Astrocyte (in vitro differentiated cells and primary cell): ENCODE measurements at regions not wholly inside any gene's neighbourhood (a gene's known extent, or its start where the extent isn't known, plus 50 kb on each side); places are given as distances from the start of the nearest gene placed in this dataset.

ENCODE experiments used
- DNase-seq: peaks from one replicate; pipeline ENCODE4 v3.0.0-alpha.2; 2010; ENCODE audit warnings: low read depth
- FAIRE-seq: peaks from 2 replicates; lab custom pipeline; 2011; peaks lifted over from hg19 to GRCh38; lab: Jason Lieb, UNC
- H2AFZ ChIP-seq: 2 replicates; pipeline ENCODE4 v1.6.0; 2012; ENCODE audit warnings: low read depth, low read length, inconsistent platforms
- H3K27ac ChIP-seq: 2 replicates; pipeline ENCODE4 v1.5.1; 2011; ENCODE audit warnings: low read depth, low read length, inconsistent platforms
- H3K27me3 ChIP-seq: 2 replicates; pipeline ENCODE4 v1.6.0; 2011; ENCODE audit warnings: low read length, inconsistent platforms; ENCODE audit not compliant: insufficient read depth
- H3K36me3 ChIP-seq: 2 replicates; pipeline ENCODE4 v1.5.1; 2011; ENCODE audit warnings: low read length, inconsistent platforms; ENCODE audit not compliant: insufficient read depth
- H3K4me1 ChIP-seq: 2 replicates; pipeline ENCODE4 v1.5.1; 2011; ENCODE audit warnings: low read length, inconsistent platforms; ENCODE audit not compliant: insufficient read depth
- H3K4me2 ChIP-seq: 2 replicates; pipeline ENCODE4 v1.6.0; 2012; ENCODE audit warnings: low read length, inconsistent platforms
- H3K4me3 ChIP-seq: 2 replicates; pipeline ENCODE4 v1.5.1; 2011; ENCODE audit warnings: low read depth, mild to moderate bottlenecking, low read length, inconsistent platforms; ENCODE audit not compliant: insufficient read depth
- H3K79me2 ChIP-seq: 2 replicates; pipeline ENCODE4 v1.6.0; 2012; ENCODE audit warnings: mild to moderate bottlenecking, low read length, inconsistent platforms; ENCODE audit not compliant: insufficient read depth
- H3K9ac ChIP-seq: 2 replicates; pipeline ENCODE4 v1.6.0; 2012; ENCODE audit warnings: mild to moderate bottlenecking, low read length, inconsistent platforms
- H3K9me3 ChIP-seq: 2 replicates; pipeline ENCODE4 v1.5.1; 2012; ENCODE audit warnings: low read depth, mild to moderate bottlenecking, low read length, inconsistent platforms; ENCODE audit not compliant: insufficient read depth
- H4K20me1 ChIP-seq: 2 replicates; pipeline ENCODE4 v1.6.0; 2012; ENCODE audit warnings: low read length, inconsistent platforms; ENCODE audit not compliant: insufficient read depth
- H3K27ac Mint-ChIP-seq: one replicate; pipeline ENCODE4 v1.8.0; 2021; ENCODE audit warnings: mild to moderate bottlenecking, mixed read lengths; ENCODE audit not compliant: unreplicated experiment
- H3K27me3 Mint-ChIP-seq: one replicate; pipeline ENCODE4 v1.8.0; 2021; ENCODE audit warnings: low read depth, mixed read lengths; ENCODE audit not compliant: unreplicated experiment
- H3K36me3 Mint-ChIP-seq: one replicate; pipeline ENCODE4 v1.8.0; 2021; ENCODE audit warnings: low read depth, mixed read lengths; ENCODE audit not compliant: unreplicated experiment
- H3K4me1 Mint-ChIP-seq: one replicate; pipeline ENCODE4 v1.8.0; 2021; ENCODE audit warnings: low read depth, mixed read lengths; ENCODE audit not compliant: unreplicated experiment
- H3K4me3 Mint-ChIP-seq: one replicate; pipeline ENCODE4 v1.8.0; 2021; ENCODE audit warnings: mild to moderate bottlenecking, moderate library complexity, mixed read lengths; ENCODE audit not compliant: unreplicated experiment
- H3K9me3 Mint-ChIP-seq: one replicate; pipeline ENCODE4 v1.8.0; 2021; ENCODE audit warnings: mild to moderate bottlenecking, mixed read lengths; ENCODE audit not compliant: unreplicated experiment
- EZH2 ChIP-seq: IDR thresholded peaks from 2 replicates; pipeline ENCODE4 v1.6.1; 2012; ENCODE audit warnings: mild to moderate bottlenecking, low read length, inconsistent platforms; ENCODE audit not compliant: insufficient read depth
- TF ChIP-seq, protein P1 (sequence below): IDR thresholded peaks from 2 replicates; pipeline ENCODE4 v1.5.1; 2011; ENCODE audit warnings: low read depth, mild to moderate bottlenecking, inconsistent platforms, low read length, moderate library complexity; ENCODE audit not compliant: insufficient read depth

GRCh38 chr1:186535388-186536133 is 74.6 kb upstream of the PDC start:
- Histone ChIP-seq H3K9ac (peak overlapping the region; percentile 32), H3K4me1 (peaks cover 27% of the 10 kb centered on the region), H3K36me3 (no peaks in the 10 kb centered on the region), H3K4me3 (no peak overlapping the region), H3K79me2 (no peaks in the 10 kb centered on the region), H3K27me3 (no peaks in the 10 kb centered on the region), H3K9me3 (no peaks in the 10 kb centered on the region), H4K20me1 (no peaks in the 10 kb centered on the region), H3K4me2 (peak overlapping the region; percentile 65), H2AFZ (no peak overlapping the region), H3K27ac (peak overlapping the region; percentile 68)
- Mint-ChIP-seq H3K4me1 (peaks cover 38% of the 10 kb centered on the region), H3K27me3 (no peaks in the 10 kb centered on the region), H3K27ac (peak overlapping the region; percentile 22), H3K36me3 (no peaks in the 10 kb centered on the region), H3K9me3 (peaks cover 5% of the 10 kb centered on the region), H3K4me3 (no peak overlapping the region)
- DNase-seq (peak; percentile 88), FAIRE-seq (peak; percentile 59)
- TF ChIP-seq EZH2: no peak
- TF ChIP-seq, protein P1, sequence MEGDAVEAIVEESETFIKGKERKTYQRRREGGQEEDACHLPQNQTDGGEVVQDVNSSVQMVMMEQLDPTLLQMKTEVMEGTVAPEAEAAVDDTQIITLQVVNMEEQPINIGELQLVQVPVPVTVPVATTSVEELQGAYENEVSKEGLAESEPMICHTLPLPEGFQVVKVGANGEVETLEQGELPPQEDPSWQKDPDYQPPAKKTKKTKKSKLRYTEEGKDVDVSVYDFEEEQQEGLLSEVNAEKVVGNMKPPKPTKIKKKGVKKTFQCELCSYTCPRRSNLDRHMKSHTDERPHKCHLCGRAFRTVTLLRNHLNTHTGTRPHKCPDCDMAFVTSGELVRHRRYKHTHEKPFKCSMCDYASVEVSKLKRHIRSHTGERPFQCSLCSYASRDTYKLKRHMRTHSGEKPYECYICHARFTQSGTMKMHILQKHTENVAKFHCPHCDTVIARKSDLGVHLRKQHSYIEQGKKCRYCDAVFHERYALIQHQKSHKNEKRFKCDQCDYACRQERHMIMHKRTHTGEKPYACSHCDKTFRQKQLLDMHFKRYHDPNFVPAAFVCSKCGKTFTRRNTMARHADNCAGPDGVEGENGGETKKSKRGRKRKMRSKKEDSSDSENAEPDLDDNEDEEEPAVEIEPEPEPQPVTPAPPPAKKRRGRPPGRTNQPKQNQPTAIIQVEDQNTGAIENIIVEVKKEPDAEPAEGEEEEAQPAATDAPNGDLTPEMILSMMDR: no peak

- no peak overlapping the region for H3K4me2 ChIP-seq
- no peaks in the 10 kb centered on the region for H4K20me1 ChIP-seq
- peaks cover 4% of the 10 kb centered on the region for H3K9me3 Mint-ChIP-seq
- H3K4me1 ChIP-seq: peaks cover 27% of the 10 kb centered on the region
- TF ChIP-seq, protein P1: no peak
- no peak for TF ChIP-seq EZH2
- H3K27me3 ChIP-seq: no peaks in the 10 kb centered on the region
- DNase-seq (no peak), FAIRE-seq (no peak)
- no peaks in the 10 kb centered on the region for H3K27me3 Mint-ChIP-seq
- no peak overlapping the region for H3K9ac ChIP-seq
- H3K4me3 ChIP-seq: no peak overlapping the region
- H3K27ac ChIP-seq: no peak overlapping the region
- H3K27ac Mint-ChIP-seq: peak overlapping the region; percentile 16
- H3K9me3 ChIP-seq: no peaks in the 10 kb centered on the region
- peaks cover 44% of the 10 kb centered on the region for H3K4me1 Mint-ChIP-seq
- no peak overlapping the region for H3K4me3 Mint-ChIP-seq
- H3K36me3 ChIP-seq: no peaks in the 10 kb centered on the region
- H3K36me3 Mint-ChIP-seq: no peaks in the 10 kb centered on the region
- H3K79me2 ChIP-seq: no peaks in the 10 kb centered on the region
- H2AFZ ChIP-seq: no peak overlapping the region
These were observed 73.5 kb upstream of the PDC start for GRCh38 chr1:186534401-186534800.

- no peaks in the 10 kb centered on the region for H3K27me3 Mint-ChIP-seq
- no peak for FAIRE-seq
- H3K27ac ChIP-seq: peak overlapping the region; percentile 56
These were observed 71.6 kb upstream of the PDC start for GRCh38 chr1:186532466-186532865.

More at GRCh38 chr1:186532466-186532865, 71.6 kb upstream of the PDC start:
- DNase-seq: no peak
- Mint-ChIP-seq H3K27ac (peak overlapping the region; percentile 82), H3K4me3 (no peak overlapping the region), H3K4me1 (peaks cover 44% of the 10 kb centered on the region), H3K36me3 (no peaks in the 10 kb centered on the region), H3K9me3 (peaks cover 4% of the 10 kb centered on the region)
- no peak overlapping the region for H3K4me3 ChIP-seq
- no peak overlapping the region for H3K4me2 ChIP-seq
- TF ChIP-seq EZH2: no peak
- TF ChIP-seq, protein P1: no peak
- no peaks in the 10 kb centered on the region for H3K9me3 ChIP-seq
- peak overlapping the region; percentile 9 for H3K9ac ChIP-seq
- H3K27me3 ChIP-seq: no peaks in the 10 kb centered on the region
- no peaks in the 10 kb centered on the region for H3K36me3 ChIP-seq
- no peak overlapping the region for H2AFZ ChIP-seq
- H3K4me1 ChIP-seq: peaks cover 27% of the 10 kb centered on the region
- no peaks in the 10 kb centered on the region for H4K20me1 ChIP-seq
- no peaks in the 10 kb centered on the region for H3K79me2 ChIP-seq
